SK-N-SH (cell line): ENCODE measurements at regions not wholly inside any gene's neighbourhood (a gene's known extent, or its start where the extent isn't known, plus 50 kb on each side); places are given as distances from the start of the nearest gene placed in this dataset.

Experiments used
- CTCF ChIA-PET: fragments of 300-600, 350-600 bp; formaldehyde crosslinking; extraction: SDS; loops from one replicate; lab custom pipeline; 2021; lab: Yijun Ruan, JAX
- POLR2A ChIA-PET: fragments of 350-600 bp; sonication (Branson Sonifier 250); formaldehyde crosslinking; extraction: SDS; loops from one replicate; lab custom pipeline; 2020; ENCODE audit warnings: antibody characterized with exemption, inconsistent platforms; lab: Yijun Ruan, JAX
- DNase-seq: peaks from one replicate; pipeline ENCODE4 v3.0.0; 2012
- H2AFZ ChIP-seq: fragments of 200-600 bp; sonication (generic); 2 replicates; pipeline ENCODE4 v1.8.1; 2016; ENCODE audit warnings: antibody characterized with exemption, mild to moderate bottlenecking, low read depth
- H3F3A ChIP-seq: fragments of 200-600 bp; sonication (generic); replicated peaks from 2 replicates; pipeline ENCODE3; 2016; ENCODE audit warnings: antibody characterized with exemption, mild to moderate bottlenecking; ENCODE audit not compliant: insufficient read depth
- H3K27ac ChIP-seq, 2 experiments: fragments of 200-500 bp in 1 of 2; fragments of 200-600 bp in 1 of 2; sonication (Bioruptor generic) in 1 of 2; sonication (generic), shearing (Covaris generic) in 1 of 2; 2 replicates each; pipeline versions ENCODE4 v1.5.1 to v1.6.1; 2014 to 2016; ENCODE audit warnings: low read depth in 2 of 2, inconsistent platforms in 1 of 2, low read length in 1 of 2, mild to moderate bottlenecking in 1 of 2, mixed read lengths in 1 of 2
- H3K27me3 ChIP-seq: fragments of 200-600 bp; sonication (generic), shearing (Covaris generic); 2 replicates; pipeline ENCODE4 v1.6.1; 2016; ENCODE audit warnings: mixed run types; ENCODE audit not compliant: insufficient read depth
- H3K36me3 ChIP-seq, 2 experiments: fragments of 200-500 bp in 1 of 2; fragments of 200-600 bp in 1 of 2; sonication (Bioruptor generic) in 1 of 2; sonication (generic) in 1 of 2; replicated peaks in 1 of 2; 2 replicates each; pipeline versions ENCODE3 to v1.5.1; 2014 to 2016; ENCODE audit warnings: low read length in 1 of 2, mild to moderate bottlenecking in 1 of 2; ENCODE audit not compliant: insufficient read depth in 2 of 2, control insufficient read depth in 1 of 2
- H3K4me1 ChIP-seq, 2 experiments: fragments of 200-500 bp in 1 of 2; fragments of 200-600 bp in 1 of 2; sonication (Bioruptor generic) in 1 of 2; sonication (generic), shearing (Covaris generic) in 1 of 2; 2 replicates each; pipeline versions ENCODE4 v1.5.1 to v1.6.1; 2014 to 2016; ENCODE audit warnings: low read depth in 1 of 2, low read length in 1 of 2, mixed run types in 1 of 2; ENCODE audit not compliant: insufficient read depth in 2 of 2, control insufficient read depth in 1 of 2
- H3K4me2 ChIP-seq: fragments of 200-600 bp; sonication (generic), shearing (Covaris generic); 2 replicates; pipeline ENCODE4 v1.6.1; 2017; ENCODE audit warnings: mixed run types
- H3K4me3 ChIP-seq, 2 experiments: fragments of 200-500 bp in 1 of 2; fragments of 200-600 bp in 1 of 2; sonication (Bioruptor generic) in 1 of 2; sonication (generic), shearing (Covaris generic) in 1 of 2; 2 replicates each; pipeline versions ENCODE4 v1.5.1 to v1.8.1; 2014 to 2016; ENCODE audit warnings: low read depth in 2 of 2, inconsistent platforms in 1 of 2, low read length in 1 of 2, mild to moderate bottlenecking in 1 of 2, mixed read lengths in 1 of 2, moderate library complexity in 1 of 2
- H3K79me2 ChIP-seq: fragments of 200-600 bp; sonication (generic); 2 replicates; pipeline ENCODE4 v1.8.1; 2017; ENCODE audit warnings: mild to moderate bottlenecking; ENCODE audit not compliant: insufficient read depth
- H3K9ac ChIP-seq: fragments of 200-600 bp; sonication (generic); 2 replicates; pipeline ENCODE4 v1.6.1; 2017; ENCODE audit warnings: mixed run types
- H3K9me2 ChIP-seq: fragments of 200-600 bp; sonication (generic); 2 replicates; pipeline ENCODE4 v1.6.1; 2017; ENCODE audit warnings: mixed run types
- H3K9me3 ChIP-seq: fragments of 200-600 bp; sonication (generic); 2 replicates; pipeline ENCODE4 v1.6.1; 2017; ENCODE audit warnings: mixed run types, mild to moderate bottlenecking, moderate library complexity
- H4K20me1 ChIP-seq: fragments of 200-600 bp; sonication (generic); 2 replicates; pipeline ENCODE4 v1.6.1; 2017; ENCODE audit warnings: mild to moderate bottlenecking, mixed run types; ENCODE audit not compliant: insufficient read depth
- CHD2 ChIP-seq: fragments of 150-350 bp; IDR thresholded peaks from 2 replicates; pipeline ENCODE4 v1.6.1; 2018; ENCODE audit warnings: low read length; ENCODE audit not compliant: partially characterized antibody
- EP300 ChIP-seq, 2 experiments: IDR thresholded peaks; 2 replicates each; pipeline versions ENCODE4 v1.4.0 to v1.6.1; 2012; ENCODE audit warnings: borderline replicate concordance in 1 of 2, low read depth in 1 of 2, low read length in 1 of 2
- EZH2phosphoT487 ChIP-seq: fragments of 200-600 bp; sonication (generic); IDR thresholded peaks from 2 replicates; pipeline ENCODE4 v1.6.1; 2017; ENCODE audit warnings: low read depth, mixed run types, mild to moderate bottlenecking, antibody characterized with exemption, moderate library complexity, borderline replicate concordance
- FOXJ3 ChIP-seq: sonication (generic); formaldehyde crosslinking; IDR thresholded peaks from 2 replicates; pipeline ENCODE4 v1.5.1; 2020; ENCODE audit warnings: mild to moderate bottlenecking, missing genetic modification reagents
- GABPA ChIP-seq: IDR thresholded peaks from 2 replicates; pipeline ENCODE4 v1.4.0; 2012; ENCODE audit warnings: low read depth, mild to moderate bottlenecking
- GATA2 ChIP-seq: sonication (generic); formaldehyde crosslinking; IDR thresholded peaks from 2 replicates; pipeline ENCODE4 v1.5.0; 2020; ENCODE audit warnings: mild to moderate bottlenecking, missing genetic modification reagents
- JUND ChIP-seq: IDR thresholded peaks from 2 replicates; pipeline ENCODE4 v1.4.0; 2012
- MEF2A ChIP-seq: IDR thresholded peaks from 2 replicates; pipeline ENCODE4 v1.4.0; 2012; ENCODE audit warnings: low read depth, borderline replicate concordance
- MXI1 ChIP-seq: IDR thresholded peaks from 2 replicates; pipeline ENCODE4 v1.6.1; 2012; ENCODE audit warnings: mild to moderate bottlenecking, low read depth, low read length, improper control_type of control experiment
- NFIC ChIP-seq: IDR thresholded peaks from 2 replicates; pipeline ENCODE4 v1.4.0; 2012; ENCODE audit warnings: borderline replicate concordance
- NRF1 ChIP-seq: IDR thresholded peaks from 2 replicates; pipeline ENCODE4 v1.6.1; 2012; ENCODE audit warnings: low read depth, mild to moderate bottlenecking, low read length
- POLR2AphosphoS5 ChIP-seq: IDR thresholded peaks from 2 replicates; pipeline ENCODE4 v1.6.1; 2012; ENCODE audit warnings: low read depth, low read length
- RAD21 ChIP-seq: IDR thresholded peaks from 2 replicates; pipeline ENCODE4 v1.6.1; 2012; ENCODE audit warnings: mild to moderate bottlenecking, low read length
- RFX5 ChIP-seq: IDR thresholded peaks from 2 replicates; pipeline ENCODE4 v1.6.1; 2012; ENCODE audit warnings: mild to moderate bottlenecking, improper control_type of control experiment, low read length
- RXRA ChIP-seq: IDR thresholded peaks from 2 replicates; pipeline ENCODE4 v1.4.0; 2012; ENCODE audit warnings: low read depth, mild to moderate bottlenecking, borderline replicate concordance
- SIN3A ChIP-seq: IDR thresholded peaks from 2 replicates; pipeline ENCODE4 v1.6.1; 2012; ENCODE audit warnings: low read depth, mild to moderate bottlenecking, low read length, moderate library complexity, borderline replicate concordance
- TCF12 ChIP-seq: IDR thresholded peaks from 2 replicates; pipeline ENCODE4 v1.4.0; 2012
- YY1 ChIP-seq: IDR thresholded peaks from 2 replicates; pipeline ENCODE4 v1.4.0; 2012; ENCODE audit warnings: low read depth, mild to moderate bottlenecking
- WGBS: methylation state at CpG from one replicate; pipeline ENCODE4 v1.1.6; 2017; ENCODE audit warnings: low lambda C conversion rate; 5-methylcytosine and 5-hydroxymethylcytosine counted together
- TF ChIP-seq, protein P1 (sequence below): fragments of 150-350 bp; IDR thresholded peaks from 2 replicates; pipeline ENCODE4 v1.6.1; 2016; ENCODE audit warnings: mild to moderate bottlenecking, low read depth, low read length
- TF ChIP-seq, protein P2 (sequence below): IDR thresholded peaks from 2 replicates; pipeline ENCODE4; 2012
- TF ChIP-seq, protein P3 (sequence below): fragments of 200-600 bp; sonication (generic); IDR thresholded peaks from 2 replicates; pipeline ENCODE4 v1.6.1; 2017; ENCODE audit warnings: antibody characterized with exemption, mild to moderate bottlenecking, moderate library complexity
- TF ChIP-seq, protein P4 (sequence below): IDR thresholded peaks from 2 replicates; pipeline ENCODE4 v1.4.0; 2012; ENCODE audit warnings: low read depth, borderline replicate concordance

DNA sequence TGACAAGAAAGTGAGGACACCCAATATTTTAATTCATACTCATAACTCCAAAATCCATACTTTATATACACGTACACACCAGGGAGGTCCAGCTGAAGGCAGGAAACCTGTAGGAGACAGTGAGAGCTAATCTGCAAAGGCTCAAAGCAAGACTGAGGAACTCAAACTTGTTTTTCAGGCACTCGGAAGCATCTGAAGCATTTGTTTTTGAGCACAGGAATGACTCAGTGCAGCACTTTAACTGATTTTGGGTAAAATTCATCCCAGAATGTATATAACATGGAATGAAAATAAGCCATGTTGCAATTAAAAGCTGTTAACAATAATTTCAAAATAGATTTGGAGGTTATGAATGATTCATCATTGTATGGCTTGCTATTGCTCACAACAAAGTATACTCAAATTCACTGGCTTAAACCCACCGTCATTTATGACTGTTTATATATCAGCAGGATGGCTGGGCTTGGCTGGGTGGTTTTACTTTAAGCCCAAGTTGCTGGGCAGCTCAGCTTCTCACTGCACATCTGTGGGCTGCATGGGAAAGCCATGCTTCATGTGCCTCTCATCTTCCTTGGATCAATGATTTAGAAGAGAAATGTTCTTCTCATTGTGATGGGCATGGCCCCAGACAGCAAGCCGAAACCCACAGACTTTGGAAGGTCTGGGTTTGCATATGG lies 177.0 kb downstream of the RFC3 start:
- no peak overlapping the region for H3K4me2 ChIP-seq
- no peaks in the 10 kb centered on the region for H3K79me2 ChIP-seq
- ChIA-PET POLR2A (no interaction called here), CTCF (no interaction called here)
- H3K9me2 ChIP-seq = no peaks in the 10 kb centered on the region
- no peak overlapping the region for H3K9ac ChIP-seq
- no peak overlapping the region for H3K4me3 ChIP-seq
- H3K4me1 ChIP-seq = no peaks in the 10 kb centered on the region; a peak in 1 of 4 replicates
- H2AFZ ChIP-seq = no peak overlapping the region
- no peaks in the 10 kb centered on the region for H3K9me3 ChIP-seq
- H3F3A ChIP-seq = no peaks in the 10 kb centered on the region
- H3K36me3 ChIP-seq = no peaks in the 10 kb centered on the region
- DNase-seq = no peak
- H3K27ac ChIP-seq = no peak overlapping the region
- TF ChIP-seq GABPA (no peak), EZH2phosphoT487 (no peak), MXI1 (no peak), POLR2AphosphoS5 (no peak), YY1 (no peak), SIN3A (no peak), RFX5 (no peak), EP300 (IDR thresholded peaks at IDR 0.05; ENCODE audit: borderline replicate concordance in 1 of 2, low read depth in 1 of 2, low read length in 1 of 2) (no peak), RAD21 (no peak), CHD2 (no peak), NFIC (no peak)
- TF ChIP-seq, protein P1, sequence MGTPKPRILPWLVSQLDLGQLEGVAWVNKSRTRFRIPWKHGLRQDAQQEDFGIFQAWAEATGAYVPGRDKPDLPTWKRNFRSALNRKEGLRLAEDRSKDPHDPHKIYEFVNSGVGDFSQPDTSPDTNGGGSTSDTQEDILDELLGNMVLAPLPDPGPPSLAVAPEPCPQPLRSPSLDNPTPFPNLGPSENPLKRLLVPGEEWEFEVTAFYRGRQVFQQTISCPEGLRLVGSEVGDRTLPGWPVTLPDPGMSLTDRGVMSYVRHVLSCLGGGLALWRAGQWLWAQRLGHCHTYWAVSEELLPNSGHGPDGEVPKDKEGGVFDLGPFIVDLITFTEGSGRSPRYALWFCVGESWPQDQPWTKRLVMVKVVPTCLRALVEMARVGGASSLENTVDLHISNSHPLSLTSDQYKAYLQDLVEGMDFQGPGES = no peak
- 78% methylated on average over 4 of the region's 4 CpGs for WGBS
- no peaks in the 10 kb centered on the region for H3K27me3 ChIP-seq
- no peaks in the 10 kb centered on the region for H4K20me1 ChIP-seq

DNA sequence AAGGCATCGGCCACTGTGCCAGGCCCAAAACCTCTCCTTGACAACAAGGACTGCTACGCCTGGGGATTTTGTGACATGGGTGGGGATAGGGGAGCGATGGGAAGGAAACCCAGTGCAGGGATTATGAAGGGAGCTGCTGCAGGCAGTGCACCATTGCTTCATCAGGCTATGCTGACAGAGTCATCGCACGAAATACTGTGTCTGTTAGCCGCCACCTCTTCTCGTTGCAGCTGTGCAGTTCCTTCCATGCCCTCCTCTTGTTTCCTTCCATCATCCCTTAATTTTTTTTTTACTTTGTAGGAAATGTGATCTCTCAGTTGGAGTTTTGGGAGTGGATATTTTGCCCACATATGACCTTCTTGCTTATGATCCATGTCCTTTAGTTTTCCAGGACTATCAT lies 178.7 kb downstream of the RFC3 start:
- DNase-seq = no peak
- H4K20me1 ChIP-seq = no peaks in the 10 kb centered on the region
- no peaks in the 10 kb centered on the region for H3K27me3 ChIP-seq
- H2AFZ ChIP-seq = no peak overlapping the region
- POLR2A ChIA-PET = no interaction called here
- H3K27ac ChIP-seq = no peak overlapping the region
- H3K9me2 ChIP-seq = no peaks in the 10 kb centered on the region
- H3K4me1 ChIP-seq = no peaks in the 10 kb centered on the region; a peak in 1 of 4 replicates
- no peak overlapping the region for H3K9ac ChIP-seq
- no peak overlapping the region for H3K4me3 ChIP-seq
- H3F3A ChIP-seq = no peaks in the 10 kb centered on the region
- H3K79me2 ChIP-seq = no peaks in the 10 kb centered on the region
- CTCF ChIA-PET = interaction anchor here (0.7 kb wide), 1 partner anchor 15 kb away, joined by 3 read pairs; no protein-coding TSS in a partner anchor
- WGBS = 91% methylated on average over 7 of the region's 7 CpGs
- H3K9me3 ChIP-seq = no peaks in the 10 kb centered on the region
- TF ChIP-seq MXI1 = no peak
- no peak for TF ChIP-seq RAD21
- TF ChIP-seq MEF2A = no peak
- TF ChIP-seq GATA2 (CRISPR knock-in tag) = no peak
- TF ChIP-seq RXRA = no peak
- TF ChIP-seq FOXJ3 = no peak
- no peak for TF ChIP-seq JUND
- TF ChIP-seq TCF12 = no peak
- TF ChIP-seq NRF1 = no peak
- TF ChIP-seq, protein P2, sequence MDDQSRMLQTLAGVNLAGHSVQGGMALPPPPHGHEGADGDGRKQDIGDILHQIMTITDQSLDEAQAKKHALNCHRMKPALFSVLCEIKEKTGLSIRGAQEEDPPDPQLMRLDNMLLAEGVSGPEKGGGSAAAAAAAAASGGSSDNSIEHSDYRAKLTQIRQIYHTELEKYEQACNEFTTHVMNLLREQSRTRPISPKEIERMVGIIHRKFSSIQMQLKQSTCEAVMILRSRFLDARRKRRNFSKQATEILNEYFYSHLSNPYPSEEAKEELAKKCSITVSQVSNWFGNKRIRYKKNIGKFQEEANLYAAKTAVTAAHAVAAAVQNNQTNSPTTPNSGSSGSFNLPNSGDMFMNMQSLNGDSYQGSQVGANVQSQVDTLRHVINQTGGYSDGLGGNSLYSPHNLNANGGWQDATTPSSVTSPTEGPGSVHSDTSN = no peak
- no peak for TF ChIP-seq POLR2AphosphoS5
- TF ChIP-seq, protein P3, sequence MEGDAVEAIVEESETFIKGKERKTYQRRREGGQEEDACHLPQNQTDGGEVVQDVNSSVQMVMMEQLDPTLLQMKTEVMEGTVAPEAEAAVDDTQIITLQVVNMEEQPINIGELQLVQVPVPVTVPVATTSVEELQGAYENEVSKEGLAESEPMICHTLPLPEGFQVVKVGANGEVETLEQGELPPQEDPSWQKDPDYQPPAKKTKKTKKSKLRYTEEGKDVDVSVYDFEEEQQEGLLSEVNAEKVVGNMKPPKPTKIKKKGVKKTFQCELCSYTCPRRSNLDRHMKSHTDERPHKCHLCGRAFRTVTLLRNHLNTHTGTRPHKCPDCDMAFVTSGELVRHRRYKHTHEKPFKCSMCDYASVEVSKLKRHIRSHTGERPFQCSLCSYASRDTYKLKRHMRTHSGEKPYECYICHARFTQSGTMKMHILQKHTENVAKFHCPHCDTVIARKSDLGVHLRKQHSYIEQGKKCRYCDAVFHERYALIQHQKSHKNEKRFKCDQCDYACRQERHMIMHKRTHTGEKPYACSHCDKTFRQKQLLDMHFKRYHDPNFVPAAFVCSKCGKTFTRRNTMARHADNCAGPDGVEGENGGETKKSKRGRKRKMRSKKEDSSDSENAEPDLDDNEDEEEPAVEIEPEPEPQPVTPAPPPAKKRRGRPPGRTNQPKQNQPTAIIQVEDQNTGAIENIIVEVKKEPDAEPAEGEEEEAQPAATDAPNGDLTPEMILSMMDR = no peak
- TF ChIP-seq, protein P4, sequence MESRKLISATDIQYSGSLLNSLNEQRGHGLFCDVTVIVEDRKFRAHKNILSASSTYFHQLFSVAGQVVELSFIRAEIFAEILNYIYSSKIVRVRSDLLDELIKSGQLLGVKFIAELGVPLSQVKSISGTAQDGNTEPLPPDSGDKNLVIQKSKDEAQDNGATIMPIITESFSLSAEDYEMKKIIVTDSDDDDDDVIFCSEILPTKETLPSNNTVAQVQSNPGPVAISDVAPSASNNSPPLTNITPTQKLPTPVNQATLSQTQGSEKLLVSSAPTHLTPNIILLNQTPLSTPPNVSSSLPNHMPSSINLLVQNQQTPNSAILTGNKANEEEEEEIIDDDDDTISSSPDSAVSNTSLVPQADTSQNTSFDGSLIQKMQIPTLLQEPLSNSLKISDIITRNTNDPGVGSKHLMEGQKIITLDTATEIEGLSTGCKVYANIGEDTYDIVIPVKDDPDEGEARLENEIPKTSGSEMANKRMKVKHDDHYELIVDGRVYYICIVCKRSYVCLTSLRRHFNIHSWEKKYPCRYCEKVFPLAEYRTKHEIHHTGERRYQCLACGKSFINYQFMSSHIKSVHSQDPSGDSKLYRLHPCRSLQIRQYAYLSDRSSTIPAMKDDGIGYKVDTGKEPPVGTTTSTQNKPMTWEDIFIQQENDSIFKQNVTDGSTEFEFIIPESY = no peak
- TF ChIP-seq GABPA = no peak
- TF ChIP-seq SIN3A = no peak
- H3K36me3 ChIP-seq = no peaks in the 10 kb centered on the region
- H3K4me2 ChIP-seq = no peak overlapping the region
